ENCODE measurements at regions not wholly inside any gene's neighbourhood (a gene's known extent, or its start where the extent isn't known, plus 50 kb on each side); places are given as distances from the start of the nearest gene placed in this dataset.
"Not testable (repeated sequence)": the region's sequence is repeated elsewhere in the genome, so short reads cannot be mapped to it uniquely, and the experiment has no call there.

DNA sequence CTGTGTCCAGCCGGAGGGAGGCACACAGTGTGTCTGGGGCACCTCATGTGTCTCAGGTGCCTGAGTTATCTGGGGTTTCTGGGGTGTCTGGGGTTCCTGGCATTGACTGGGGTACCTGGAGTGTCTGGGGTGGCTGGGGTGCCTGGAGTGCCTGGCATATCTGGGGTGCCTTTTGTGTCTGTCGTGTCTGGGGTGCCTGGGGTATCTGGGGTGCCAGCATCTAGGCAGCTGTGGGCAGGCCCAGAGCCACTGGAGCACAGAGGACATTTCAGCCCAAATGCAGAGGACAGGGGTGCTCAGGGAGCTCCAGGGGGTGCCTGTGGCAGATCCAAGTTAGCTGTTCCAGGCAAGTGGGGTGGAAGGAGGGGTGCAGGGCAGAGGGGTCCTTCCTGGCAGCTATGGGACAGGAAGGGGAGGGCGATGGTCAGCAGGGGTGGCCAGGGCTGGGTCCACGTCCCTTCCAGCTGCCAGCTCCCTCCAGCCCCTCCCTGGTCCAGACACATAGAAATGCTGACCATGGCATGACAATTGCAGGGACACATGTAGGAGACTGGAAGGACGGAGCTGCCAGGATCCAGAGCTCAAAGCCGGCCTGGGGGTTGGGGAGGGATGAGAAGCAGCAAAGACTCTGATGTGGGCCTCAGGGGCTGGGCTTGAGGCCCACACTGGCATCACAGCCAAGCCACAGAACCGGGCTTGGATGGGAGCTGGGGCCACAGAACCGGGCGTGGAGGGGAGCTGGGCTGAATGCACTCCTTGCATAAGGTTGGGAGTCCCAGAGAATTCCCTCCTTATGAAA lies 133.0 kb downstream of the BRD1 start:
- DNase-seq, result no peak

GRCh38 chr22:49693848-49694247 lies 133.8 kb downstream of the BRD1 start:
- DNase-seq, result no peak

GRCh38 chr22:49693416-49693815 lies 134.3 kb downstream of the BRD1 start:
- no peak for DNase-seq

DNA sequence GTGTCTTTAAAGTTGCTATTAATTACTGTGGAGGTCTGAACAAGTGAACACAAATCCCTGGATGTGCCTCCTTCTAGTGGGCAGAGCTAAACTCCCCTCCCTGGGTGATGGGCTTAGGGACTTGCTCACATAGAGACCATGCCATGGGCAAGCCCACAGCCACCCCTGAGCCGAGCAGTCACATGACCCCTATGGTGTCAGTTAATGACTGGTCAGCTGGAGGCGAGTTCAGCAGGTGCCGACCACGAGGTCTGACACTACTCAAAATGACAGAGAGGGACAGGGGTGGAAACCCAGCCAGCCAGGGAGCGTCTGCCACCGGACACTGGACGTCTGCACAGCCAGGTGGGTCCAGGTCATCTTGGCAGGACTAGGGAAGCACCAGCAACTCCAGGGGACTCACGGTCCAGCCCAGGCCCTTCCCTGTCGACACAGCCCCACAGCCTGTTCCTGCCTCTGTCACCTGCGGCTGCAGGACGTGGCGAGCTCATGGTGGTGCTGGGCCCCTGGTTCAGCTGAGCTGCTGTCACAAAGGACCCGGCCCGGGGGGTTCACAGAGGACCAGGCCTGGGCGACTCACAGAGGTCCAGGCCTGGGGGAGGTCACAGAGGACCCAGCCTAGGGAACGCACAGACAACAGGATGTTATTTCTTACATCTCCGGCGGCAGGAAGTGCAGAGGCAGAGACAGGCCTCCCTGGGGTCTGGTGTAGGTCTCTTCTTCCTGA lies 135.0 kb downstream of the BRD1 start:
- no peak for DNase-seq

DNA sequence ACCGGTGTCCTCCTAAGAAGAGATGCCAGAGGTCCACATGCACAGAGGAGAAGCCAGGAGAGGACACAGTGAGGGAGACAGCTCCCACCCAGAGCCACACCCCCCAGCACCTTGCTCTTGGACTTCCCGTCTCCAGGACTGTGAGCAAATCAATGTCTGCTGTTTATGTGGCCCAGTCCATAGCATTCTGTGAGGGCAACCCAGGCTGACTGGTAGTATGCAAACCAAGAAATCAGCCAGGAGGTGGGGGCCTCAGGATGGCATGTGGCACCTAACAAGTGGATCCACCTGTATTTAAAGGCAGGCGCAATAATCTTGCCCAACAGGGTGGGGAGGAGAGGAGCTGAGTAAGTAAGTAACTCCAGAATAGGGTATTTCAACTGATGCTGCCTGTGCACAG lies 136.4 kb downstream of the BRD1 start:
- DNase-seq, result no peak

GRCh38 chr22:49690454-49690853 lies 137.2 kb downstream of the BRD1 start:
- DNase-seq, result no peak

DNA sequence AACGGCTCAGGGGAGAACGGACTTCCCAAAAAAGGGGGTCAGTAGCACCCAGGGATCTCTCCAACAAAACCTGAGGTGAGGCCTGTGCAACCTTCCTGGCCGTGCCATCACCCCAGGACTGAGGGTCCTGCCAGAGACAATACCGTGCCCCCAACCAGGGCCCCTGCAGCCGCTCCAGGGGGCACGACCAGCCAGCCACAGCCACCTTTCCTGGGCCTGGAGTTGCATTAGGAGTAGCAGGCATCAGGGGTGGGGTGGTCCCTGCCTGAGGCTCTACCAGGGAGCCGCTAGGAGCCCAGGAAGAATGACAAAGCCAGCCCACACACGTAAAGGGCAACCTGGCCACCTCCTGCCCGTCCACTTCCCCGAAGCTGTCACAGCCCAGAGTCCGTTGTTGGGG lies 137.8 kb downstream of the BRD1 start:
- DNase-seq, result no peak

GRCh38 chr22:49689255-49689770 lies 138.4 kb downstream of the BRD1 start:
- no peak for DNase-seq

- no peak for DNase-seq
These were observed 139.0 kb downstream of the BRD1 start for GRCh38 chr22:49688516-49689254.

DNA sequence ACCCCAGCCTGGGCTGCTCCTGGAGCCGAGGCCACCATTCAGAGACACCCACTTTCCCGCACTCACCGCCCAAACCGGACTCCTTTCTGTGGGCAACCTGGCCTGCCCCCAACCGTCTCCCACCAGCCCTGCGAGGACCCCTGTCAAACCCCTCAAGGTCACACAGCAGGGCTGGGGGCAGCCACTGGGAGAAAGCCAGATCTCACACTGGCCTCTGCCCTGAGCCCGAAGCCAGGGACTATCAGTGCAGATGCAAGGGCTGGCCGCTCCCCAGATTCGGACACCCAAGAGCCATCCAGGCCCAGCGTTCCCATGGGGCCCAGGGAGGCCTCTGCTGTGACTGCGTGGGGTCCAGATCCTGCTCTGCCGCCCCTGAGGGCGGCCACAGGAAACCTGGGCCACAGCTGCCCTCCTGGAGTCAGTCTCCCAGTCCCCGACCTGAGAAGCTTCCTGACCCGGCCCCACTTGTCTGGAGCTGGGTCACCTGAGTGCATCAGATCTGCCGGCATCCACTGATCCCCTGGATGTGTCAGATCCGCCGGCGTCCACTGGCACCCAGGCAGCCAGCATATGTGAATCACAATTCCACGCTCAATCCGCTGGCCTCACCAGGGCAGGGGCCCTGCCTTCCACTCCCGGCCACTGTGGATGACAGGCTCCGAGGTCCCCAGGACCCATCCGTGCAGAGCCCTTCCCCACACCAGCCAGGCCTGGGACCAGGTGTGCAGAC lies 139.7 kb downstream of the BRD1 start:
- DNase-seq, result no peak

DNA sequence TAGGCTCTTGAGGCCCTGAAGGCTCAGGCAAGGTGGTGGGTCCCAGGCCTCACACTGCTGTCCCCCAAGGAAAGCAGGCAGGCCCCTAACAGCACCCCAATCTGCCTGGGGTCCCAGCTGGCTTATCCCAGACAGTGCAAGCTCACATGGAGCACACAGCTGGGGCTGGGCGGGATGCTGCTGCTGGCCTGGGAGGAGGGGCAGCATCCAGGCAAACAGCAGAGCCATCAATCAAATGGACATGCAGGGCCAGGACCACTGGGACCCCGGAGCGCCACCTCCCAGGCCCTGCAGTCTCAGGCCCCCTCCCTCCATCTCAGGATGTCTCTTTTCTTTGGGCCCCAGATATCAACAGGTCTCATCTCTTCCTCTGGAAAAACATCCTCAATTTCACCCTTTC lies 140.3 kb downstream of the BRD1 start:
- DNase-seq, result no peak

- DNase-seq, result no peak
These were observed 141.0 kb downstream of the BRD1 start for GRCh38 chr22:49686495-49687219.

- no peak for DNase-seq
These were observed 142.0 kb downstream of the BRD1 start for GRCh38 chr22:49685686-49686085.

GRCh38 chr22:49685116-49685515 lies 142.6 kb downstream of the BRD1 start:
- no peak for DNase-seq

DNA sequence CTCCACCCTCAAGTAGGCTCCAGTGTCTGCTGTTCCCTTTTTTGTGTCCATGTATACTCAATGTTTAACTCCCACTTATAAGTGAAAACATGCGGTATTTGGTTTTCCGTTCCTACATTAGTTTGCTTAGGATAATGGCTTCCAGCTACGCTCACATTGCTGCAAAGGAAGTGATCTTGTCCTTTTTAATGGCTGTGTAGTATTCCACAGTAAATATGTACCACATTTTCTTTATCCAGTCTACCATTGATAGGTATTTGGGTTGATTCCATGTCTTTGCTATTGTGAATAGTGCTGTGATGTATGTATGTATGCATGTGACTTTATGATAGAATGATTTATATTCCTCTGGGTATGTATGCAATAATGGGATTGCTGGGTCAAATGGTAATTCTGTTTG lies 144.6 kb downstream of the BRD1 start:
- DNase-seq, result no peak

DNA sequence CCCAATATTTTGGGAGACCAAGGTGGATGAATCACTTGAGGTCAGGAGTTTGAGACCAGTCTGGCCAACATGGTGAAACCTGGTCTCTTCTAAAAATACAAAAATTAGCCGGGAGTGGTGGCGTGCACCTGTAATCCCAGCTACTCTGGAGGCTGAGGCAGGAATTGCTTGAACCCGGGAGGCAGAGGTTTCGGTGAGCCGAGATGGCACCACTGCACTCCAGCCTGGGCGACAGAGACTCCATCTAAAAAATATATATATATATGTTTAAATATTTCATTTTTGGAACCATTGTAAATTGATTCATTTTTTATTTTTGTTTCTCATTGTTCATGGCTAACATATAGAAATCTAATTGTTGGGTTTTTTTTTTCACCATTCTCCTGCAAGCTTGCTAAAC lies 146.9 kb downstream of the BRD1 start:
- DNase-seq, result not testable (repeated sequence)

- no peak for DNase-seq
These were observed 148.9 kb downstream of the BRD1 start for GRCh38 chr22:49678842-49679170.

GRCh38 chr22:49678137-49678841 lies 149.4 kb downstream of the BRD1 start:
- DNase-seq, result no peak

- DNase-seq, result no peak
These were observed 150.2 kb downstream of the BRD1 start for GRCh38 chr22:49677495-49677889.

GRCh38 chr22:49676783-49677494 lies 150.7 kb downstream of the BRD1 start:
- no peak for DNase-seq

DNA sequence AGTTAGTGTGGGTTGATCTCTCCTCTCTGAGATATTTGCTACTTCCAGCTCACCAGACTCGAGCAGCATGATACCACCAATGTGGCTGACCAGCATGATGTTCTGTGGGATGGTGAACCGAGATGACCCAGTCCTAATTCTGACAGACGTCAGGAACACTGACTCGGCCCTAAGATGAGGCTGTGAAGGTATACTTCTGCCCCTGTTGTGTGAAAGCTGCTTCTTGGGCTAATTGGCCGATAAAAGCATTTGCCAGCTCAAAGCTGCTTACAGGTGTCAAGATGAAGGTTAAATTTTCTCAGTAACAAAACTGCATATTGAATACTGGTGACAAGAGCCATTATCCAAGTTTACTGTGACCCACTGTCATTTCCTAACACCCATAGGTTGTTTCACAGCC lies 151.4 kb downstream of the BRD1 start:
- no peak for DNase-seq

All from NCI-H1930 (cell line).